HG03103 (cell line): ENCODE measurements at regions not wholly inside any gene's neighbourhood (a gene's known extent, or its start where the extent isn't known, plus 50 kb on each side); places are given as distances from the start of the nearest gene placed in this dataset.

Experiments
- ATAC-seq: cut with Tn5 transposase; IDR thresholded peaks from one replicate; pipeline ENCODE4 v1.9.1; 2021; ENCODE audit warnings: low read depth; ENCODE audit not compliant: unreplicated experiment

DNA sequence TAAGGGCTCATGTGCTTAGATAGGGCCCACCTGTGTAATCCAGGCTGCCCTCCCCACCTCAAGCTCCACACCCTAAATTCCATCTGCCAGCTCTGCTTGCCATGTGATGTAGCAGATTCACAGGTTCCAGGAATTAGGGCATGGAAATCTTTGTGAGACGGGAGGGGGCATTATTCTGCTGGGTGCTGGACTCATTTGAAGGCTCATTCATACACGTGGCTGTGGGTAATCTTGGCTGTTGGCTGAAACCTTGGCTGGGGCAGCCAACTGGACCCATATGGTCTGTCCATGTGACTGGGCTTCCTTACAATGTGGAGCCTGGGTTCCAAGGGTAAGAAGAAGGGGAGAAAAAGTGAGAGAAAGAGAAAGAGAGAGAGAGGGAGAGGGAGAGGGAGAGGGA lies 115.1 kb downstream of the CYLD start:
- ATAC-seq = no peak

DNA sequence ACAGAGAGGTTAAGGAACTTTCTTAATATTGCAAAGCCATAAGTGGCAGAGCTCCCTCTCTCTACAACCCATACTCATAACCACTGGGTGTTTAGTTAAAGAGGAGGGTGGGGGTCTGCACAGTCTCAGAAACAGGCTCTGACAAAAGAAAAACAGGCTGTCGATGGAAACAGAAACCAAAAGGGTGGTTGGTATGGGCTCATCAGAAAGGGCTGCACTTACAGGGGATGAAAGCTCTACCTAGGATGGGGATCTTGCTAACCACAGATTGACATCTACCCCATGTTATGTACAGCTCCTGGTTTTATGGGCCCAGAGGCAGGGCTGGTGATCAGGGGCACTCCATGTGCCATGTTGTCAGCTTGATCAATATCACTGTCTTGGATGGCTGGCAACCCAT lies 111.4 kb downstream of the CYLD start:
- no peak for ATAC-seq
